DOHH2 (cell line): ENCODE measurements at regions not wholly inside any gene's neighbourhood (a gene's known extent, or its start where the extent isn't known, plus 50 kb on each side); places are given as distances from the start of the nearest gene placed in this dataset.

Experiments used
- EZH2phosphoT487 ChIP-seq: fragments of 200-600 bp; sonication (generic); IDR thresholded peaks from 2 replicates; pipeline ENCODE4 v1.6.1; 2017; ENCODE audit warnings: borderline replicate concordance, mild to moderate bottlenecking, antibody characterized with exemption, low read length, moderate library complexity, mixed read lengths
- TF ChIP-seq, protein P1 (sequence below): fragments of 200-600 bp; sonication (generic); IDR thresholded peaks from one replicate; pipeline ENCODE4 v1.5.1; 2014; ENCODE audit warnings: antibody characterized with exemption, mild to moderate bottlenecking, low read depth, low read length; ENCODE audit not compliant: poor library complexity, severe bottlenecking

GRCh38 chr11:70495351-70496310 lies 97.3 kb downstream of the CTTN start:
- TF ChIP-seq, protein P1, sequence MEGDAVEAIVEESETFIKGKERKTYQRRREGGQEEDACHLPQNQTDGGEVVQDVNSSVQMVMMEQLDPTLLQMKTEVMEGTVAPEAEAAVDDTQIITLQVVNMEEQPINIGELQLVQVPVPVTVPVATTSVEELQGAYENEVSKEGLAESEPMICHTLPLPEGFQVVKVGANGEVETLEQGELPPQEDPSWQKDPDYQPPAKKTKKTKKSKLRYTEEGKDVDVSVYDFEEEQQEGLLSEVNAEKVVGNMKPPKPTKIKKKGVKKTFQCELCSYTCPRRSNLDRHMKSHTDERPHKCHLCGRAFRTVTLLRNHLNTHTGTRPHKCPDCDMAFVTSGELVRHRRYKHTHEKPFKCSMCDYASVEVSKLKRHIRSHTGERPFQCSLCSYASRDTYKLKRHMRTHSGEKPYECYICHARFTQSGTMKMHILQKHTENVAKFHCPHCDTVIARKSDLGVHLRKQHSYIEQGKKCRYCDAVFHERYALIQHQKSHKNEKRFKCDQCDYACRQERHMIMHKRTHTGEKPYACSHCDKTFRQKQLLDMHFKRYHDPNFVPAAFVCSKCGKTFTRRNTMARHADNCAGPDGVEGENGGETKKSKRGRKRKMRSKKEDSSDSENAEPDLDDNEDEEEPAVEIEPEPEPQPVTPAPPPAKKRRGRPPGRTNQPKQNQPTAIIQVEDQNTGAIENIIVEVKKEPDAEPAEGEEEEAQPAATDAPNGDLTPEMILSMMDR: no peak
- TF ChIP-seq EZH2phosphoT487: no peak
